ENCODE measurements at regions not wholly inside any gene's neighbourhood (a gene's known extent, or its start where the extent isn't known, plus 50 kb on each side); places are given as distances from the start of the nearest gene placed in this dataset.

DNA sequence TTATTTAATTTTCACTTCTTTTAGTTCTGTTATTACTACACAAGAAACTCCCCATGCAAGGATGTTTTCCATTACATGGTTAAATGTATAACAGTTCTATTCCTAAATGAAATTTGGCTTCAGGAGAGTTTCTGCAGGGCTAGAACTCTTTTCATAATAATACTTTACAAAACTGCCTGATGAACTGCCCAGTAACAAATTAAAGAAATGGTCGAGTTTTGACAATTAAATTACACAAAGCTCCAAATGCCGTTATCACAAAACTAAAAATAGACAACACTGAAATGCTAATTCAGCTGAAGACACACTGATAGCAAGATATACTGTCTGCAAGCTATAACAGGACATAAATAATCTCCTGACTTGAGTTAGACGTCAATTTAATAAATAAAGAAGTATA lies 435.2 kb upstream of the CCDC54 start:
- intact Hi-C loops (cut with DNase I): no loop called here
- H3K9me3 ChIP-seq: no peaks in the 10 kb centered on the region
- TF ChIP-seq, protein P1, sequence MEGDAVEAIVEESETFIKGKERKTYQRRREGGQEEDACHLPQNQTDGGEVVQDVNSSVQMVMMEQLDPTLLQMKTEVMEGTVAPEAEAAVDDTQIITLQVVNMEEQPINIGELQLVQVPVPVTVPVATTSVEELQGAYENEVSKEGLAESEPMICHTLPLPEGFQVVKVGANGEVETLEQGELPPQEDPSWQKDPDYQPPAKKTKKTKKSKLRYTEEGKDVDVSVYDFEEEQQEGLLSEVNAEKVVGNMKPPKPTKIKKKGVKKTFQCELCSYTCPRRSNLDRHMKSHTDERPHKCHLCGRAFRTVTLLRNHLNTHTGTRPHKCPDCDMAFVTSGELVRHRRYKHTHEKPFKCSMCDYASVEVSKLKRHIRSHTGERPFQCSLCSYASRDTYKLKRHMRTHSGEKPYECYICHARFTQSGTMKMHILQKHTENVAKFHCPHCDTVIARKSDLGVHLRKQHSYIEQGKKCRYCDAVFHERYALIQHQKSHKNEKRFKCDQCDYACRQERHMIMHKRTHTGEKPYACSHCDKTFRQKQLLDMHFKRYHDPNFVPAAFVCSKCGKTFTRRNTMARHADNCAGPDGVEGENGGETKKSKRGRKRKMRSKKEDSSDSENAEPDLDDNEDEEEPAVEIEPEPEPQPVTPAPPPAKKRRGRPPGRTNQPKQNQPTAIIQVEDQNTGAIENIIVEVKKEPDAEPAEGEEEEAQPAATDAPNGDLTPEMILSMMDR (IDR thresholded peaks at IDR 0.05): no peak
- no peak for TF ChIP-seq POLR2A (IDR thresholded peaks at IDR 0.05; ENCODE audit: low read depth)
- TF ChIP-seq POLR2AphosphoS5 (IDR thresholded peaks at IDR 0.05): no peak
- no peak for TF ChIP-seq EP300 (IDR thresholded peaks at IDR 0.05)
- WGBS: 48% methylated on average over 3 of the region's 3 CpGs
- no peak overlapping the region for H3K4me3 ChIP-seq
- no peaks in the 10 kb centered on the region for H3K36me3 ChIP-seq
- no peak for DNase-seq (ENCODE audit: extremely low spot score)
- no peaks in the 10 kb centered on the region for H3K4me1 ChIP-seq
- H3K27ac ChIP-seq (replicated peaks in 1 of 4): no peak overlapping the region
- H3K27me3 ChIP-seq: no peaks in the 10 kb centered on the region

DNA sequence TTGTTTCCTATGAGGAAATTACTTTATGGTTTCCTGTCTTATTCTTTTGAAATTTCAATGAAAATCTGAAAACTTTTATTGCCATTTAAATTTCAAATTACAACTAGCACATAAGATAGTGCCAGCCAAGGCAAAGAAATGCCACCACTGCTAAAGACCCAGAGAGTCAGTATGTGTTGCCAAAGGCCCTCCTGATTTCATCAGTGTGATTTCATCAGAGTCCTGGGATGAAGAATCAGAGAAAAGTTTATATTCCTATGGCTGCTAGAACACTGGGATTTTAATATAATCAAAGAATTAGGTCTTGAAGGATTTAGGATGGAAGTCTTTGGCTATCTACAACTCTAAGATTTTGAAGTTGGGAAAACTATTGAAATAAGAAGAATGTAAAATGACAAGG lies 434.2 kb upstream of the CCDC54 start:
- Histone ChIP-seq H3K4me3 (no peak overlapping the region), H3K36me3 (no peaks in the 10 kb centered on the region), H3K9me3 (no peaks in the 10 kb centered on the region), H3K4me1 (no peaks in the 10 kb centered on the region), H3K27ac (replicated peaks in 1 of 4) (no peak overlapping the region), H3K27me3 (no peaks in the 10 kb centered on the region)
- TF ChIP-seq, protein P1 (IDR thresholded peaks at IDR 0.05): no peak
- TF ChIP-seq EP300 (IDR thresholded peaks at IDR 0.05): no peak
- TF ChIP-seq POLR2AphosphoS5 (IDR thresholded peaks at IDR 0.05): no peak
- no peak for TF ChIP-seq POLR2A (IDR thresholded peaks at IDR 0.05; ENCODE audit: low read depth)
- intact Hi-C loops (cut with DNase I): no loop called here
- DNase-seq (ENCODE audit: extremely low spot score): no peak

DNA sequence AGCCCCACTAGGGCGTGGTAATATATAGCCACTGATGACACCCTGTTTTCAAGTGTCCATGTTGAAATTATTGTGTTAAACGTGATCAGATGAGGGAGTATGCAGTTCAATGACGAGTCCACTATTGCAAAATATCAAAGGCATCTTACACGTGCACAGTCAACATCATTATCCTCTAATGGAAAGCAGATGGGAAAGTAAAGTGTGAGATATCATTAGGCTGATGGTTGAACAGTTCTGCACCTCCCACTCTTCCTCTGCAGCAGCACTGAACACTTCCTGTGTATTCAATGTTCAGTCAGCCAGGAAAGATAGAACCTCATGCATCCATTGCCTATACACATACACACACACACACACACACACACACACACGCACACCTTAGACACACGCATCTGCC lies 431.8 kb upstream of the CCDC54 start:
- Histone ChIP-seq H3K4me1 (no peaks in the 10 kb centered on the region), H3K36me3 (no peaks in the 10 kb centered on the region), H3K27ac (replicated peaks in 1 of 4) (no peak overlapping the region), H3K4me3 (no peak overlapping the region), H3K9me3 (no peaks in the 10 kb centered on the region), H3K27me3 (no peaks in the 10 kb centered on the region)
- TF ChIP-seq POLR2A (IDR thresholded peaks at IDR 0.05; ENCODE audit: low read depth): no peak
- TF ChIP-seq POLR2AphosphoS5 (IDR thresholded peaks at IDR 0.05): no peak
- TF ChIP-seq, protein P1 (IDR thresholded peaks at IDR 0.05): no peak
- TF ChIP-seq EP300 (IDR thresholded peaks at IDR 0.05): no peak
- no peak for DNase-seq (ENCODE audit: extremely low spot score)
- intact Hi-C loops (cut with DNase I): no loop called here
- 63% methylated on average over 6 of the region's 6 CpGs for WGBS

DNA sequence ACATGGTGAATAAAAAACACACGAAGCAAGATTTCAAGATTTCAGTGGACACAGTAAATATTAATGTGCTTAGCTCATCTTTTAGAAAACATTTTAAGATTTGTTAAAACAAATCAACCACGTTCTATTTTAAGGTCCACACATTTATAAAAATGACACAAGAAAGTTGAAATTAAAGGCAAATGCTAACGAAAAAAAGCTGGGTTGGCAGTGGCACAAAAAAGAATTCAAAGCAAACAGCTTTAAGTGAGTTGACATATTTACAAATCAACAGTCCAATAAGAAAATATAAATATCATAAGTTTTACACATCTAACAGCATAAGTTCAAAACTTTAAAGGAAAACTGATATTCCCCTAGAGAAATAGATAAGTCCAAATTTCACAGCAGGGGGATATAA lies 430.4 kb upstream of the CCDC54 start:
- TF ChIP-seq, protein P1 (IDR thresholded peaks at IDR 0.05): no peak
- Histone ChIP-seq H3K4me3 (no peak overlapping the region), H3K36me3 (no peaks in the 10 kb centered on the region), H3K27me3 (no peaks in the 10 kb centered on the region), H3K9me3 (no peaks in the 10 kb centered on the region), H3K4me1 (no peaks in the 10 kb centered on the region), H3K27ac (replicated peaks in 1 of 4) (no peak overlapping the region)
- 45% methylated on average over 3 of the region's 3 CpGs for WGBS
- intact Hi-C loops (cut with DNase I): no loop called here
- no peak for DNase-seq (ENCODE audit: extremely low spot score)

DNA sequence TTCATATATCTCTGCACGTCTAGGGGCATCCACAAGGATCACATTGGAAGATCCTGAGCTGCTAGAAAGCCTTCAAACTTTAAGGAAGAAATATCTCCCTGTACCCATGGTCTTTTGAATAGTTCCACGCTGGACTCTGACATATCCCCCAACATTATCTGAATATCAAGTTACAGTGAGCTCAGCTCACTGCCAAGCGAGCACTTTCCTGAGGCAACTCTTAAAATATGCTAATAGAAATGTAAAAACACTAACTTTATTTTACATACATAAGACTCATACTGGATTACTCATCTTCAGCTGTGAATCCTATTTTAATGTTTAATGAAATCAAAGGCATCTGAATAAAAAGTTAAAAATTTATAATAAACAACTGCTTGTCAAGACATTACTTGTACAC lies 420.2 kb upstream of the CCDC54 start:
- intact Hi-C loops (cut with DNase I): no loop called here
- Histone ChIP-seq H3K4me3 (no peak overlapping the region), H3K36me3 (no peaks in the 10 kb centered on the region), H3K4me1 (no peaks in the 10 kb centered on the region), H3K27ac (replicated peaks in 1 of 4) (no peak overlapping the region), H3K9me3 (peaks cover 0 to 4% (median 0%) of the 10 kb centered on the region in 4 donors), H3K27me3 (no peaks in the 10 kb centered on the region)
- no peak for TF ChIP-seq EP300 (IDR thresholded peaks at IDR 0.05)
- TF ChIP-seq, protein P1 (IDR thresholded peaks at IDR 0.05): no peak
- TF ChIP-seq POLR2AphosphoS5 (IDR thresholded peaks at IDR 0.05): no peak
- no peak for TF ChIP-seq POLR2A (IDR thresholded peaks at IDR 0.05; ENCODE audit: low read depth)
- DNase-seq (ENCODE audit: extremely low spot score): no peak
- WGBS: 79% methylated on average over 3 of the region's 3 CpGs

Data from esophagus muscularis mucosa (tissue), 4 donors.